Rectal smooth muscle tissue (tissue), 1 donor: ENCODE measurements at regions not wholly inside any gene's neighbourhood (a gene's known extent, or its start where the extent isn't known, plus 50 kb on each side); places are given as distances from the start of the nearest gene placed in this dataset.
"Not testable (repeated sequence)": the region's sequence is repeated elsewhere in the genome, so short reads cannot be mapped to it uniquely, and the experiment has no call there.

ENCODE experiments used
- H3K27ac ChIP-seq: one replicate; pipeline ENCODE4 v1.7.0; 2013; ENCODE audit warnings: low read depth, low read length, inconsistent platforms
- H3K27me3 ChIP-seq: one replicate; pipeline ENCODE4 v1.7.0; 2013; ENCODE audit warnings: low read length; ENCODE audit not compliant: control insufficient read depth, insufficient read depth
- H3K36me3 ChIP-seq: one replicate; pipeline ENCODE4 v1.7.0; 2013; ENCODE audit warnings: low read length; ENCODE audit not compliant: control insufficient read depth, insufficient read depth
- H3K4me1 ChIP-seq: one replicate; pipeline ENCODE4 v1.7.0; 2013; ENCODE audit warnings: low read length; ENCODE audit not compliant: control insufficient read depth, insufficient read depth
- H3K4me3 ChIP-seq: one replicate; pipeline ENCODE4 v1.7.0; 2013; ENCODE audit warnings: low read length
- H3K9ac ChIP-seq: one replicate; pipeline ENCODE4 v1.7.0; 2013; ENCODE audit warnings: low read length

GRCh38 chr3:147059500-147059899, 346.8 kb downstream of the ZIC4 start:
- H3K4me3 ChIP-seq, H3K27me3 ChIP-seq, H3K9ac ChIP-seq, H3K27ac ChIP-seq, H3K36me3 ChIP-seq, H3K4me1 ChIP-seq: not testable (repeated sequence)

- Histone ChIP-seq H3K36me3 (no peaks in the 10 kb centered on the region), H3K27ac (no peak overlapping the region)
Observed at GRCh38 chr3:147049821-147050220, 356.5 kb downstream of the ZIC4 start.

GRCh38 chr3:147049305-147049704, 357.0 kb downstream of the ZIC4 start:
- Histone ChIP-seq H3K9ac (no peak overlapping the region), H3K36me3 (no peaks in the 10 kb centered on the region), H3K4me3 (no peak overlapping the region), H3K4me1 (no peaks in the 10 kb centered on the region), H3K27ac (no peak overlapping the region), H3K27me3 (no peaks in the 10 kb centered on the region)

More at GRCh38 chr3:147049821-147050220, 356.5 kb downstream of the ZIC4 start:
- Histone ChIP-seq H3K27me3 (no peaks in the 10 kb centered on the region), H3K4me1 (no peaks in the 10 kb centered on the region), H3K4me3 (no peak overlapping the region), H3K9ac (no peak overlapping the region)

- no peak overlapping the region for H3K4me3 ChIP-seq
- no peaks in the 10 kb centered on the region for H3K4me1 ChIP-seq
- H3K9ac ChIP-seq: no peak overlapping the region
- no peak overlapping the region for H3K27ac ChIP-seq
- H3K36me3 ChIP-seq: no peaks in the 10 kb centered on the region
- no peaks in the 10 kb centered on the region for H3K27me3 ChIP-seq
Observed at GRCh38 chr3:147046916-147047315, 359.4 kb downstream of the ZIC4 start.

- H3K4me1 ChIP-seq: no peaks in the 10 kb centered on the region
- H3K4me3 ChIP-seq: no peak overlapping the region
- H3K27me3 ChIP-seq: no peaks in the 10 kb centered on the region
- H3K27ac ChIP-seq: no peak overlapping the region
- H3K36me3 ChIP-seq: no peaks in the 10 kb centered on the region
- H3K9ac ChIP-seq: no peak overlapping the region
Observed at GRCh38 chr3:147038481-147038880, 367.9 kb downstream of the ZIC4 start.

GRCh38 chr3:147034359-147034758, 372.0 kb downstream of the ZIC4 start:
- Histone ChIP-seq H3K4me1 (no peaks in the 10 kb centered on the region), H3K27me3 (no peaks in the 10 kb centered on the region), H3K36me3 (no peaks in the 10 kb centered on the region), H3K27ac (no peak overlapping the region), H3K9ac (no peak overlapping the region), H3K4me3 (no peak overlapping the region)

GRCh38 chr3:147030274-147030673, 376.1 kb downstream of the ZIC4 start:
- H3K27ac ChIP-seq: no peak overlapping the region
- H3K9ac ChIP-seq: no peak overlapping the region
- no peaks in the 10 kb centered on the region for H3K4me1 ChIP-seq
- no peak overlapping the region for H3K4me3 ChIP-seq
- no peaks in the 10 kb centered on the region for H3K36me3 ChIP-seq
- H3K27me3 ChIP-seq: no peaks in the 10 kb centered on the region

GRCh38 chr3:147015334-147015733, 391.0 kb downstream of the ZIC4 start:
- Histone ChIP-seq H3K27me3 (no peaks in the 10 kb centered on the region), H3K4me1 (no peaks in the 10 kb centered on the region), H3K4me3 (no peak overlapping the region), H3K27ac (no peak overlapping the region), H3K36me3 (no peaks in the 10 kb centered on the region), H3K9ac (no peak overlapping the region)

GRCh38 chr3:147008886-147009285, 397.5 kb downstream of the ZIC4 start:
- no peaks in the 10 kb centered on the region for H3K27me3 ChIP-seq

GRCh38 chr3:147008458-147008857, 397.9 kb downstream of the ZIC4 start:
- Histone ChIP-seq H3K27me3 (no peaks in the 10 kb centered on the region), H3K27ac (no peak overlapping the region), H3K9ac (no peak overlapping the region), H3K4me3 (no peak overlapping the region), H3K4me1 (no peaks in the 10 kb centered on the region), H3K36me3 (no peaks in the 10 kb centered on the region)

More at GRCh38 chr3:147008886-147009285, 397.5 kb downstream of the ZIC4 start:
- no peak overlapping the region for H3K4me3 ChIP-seq
- H3K4me1 ChIP-seq: no peaks in the 10 kb centered on the region
- no peak overlapping the region for H3K9ac ChIP-seq
- H3K36me3 ChIP-seq: no peaks in the 10 kb centered on the region
- no peak overlapping the region for H3K27ac ChIP-seq

- Histone ChIP-seq H3K4me3 (no peak overlapping the region), H3K27ac (no peak overlapping the region), H3K27me3 (no peaks in the 10 kb centered on the region), H3K9ac (no peak overlapping the region), H3K36me3 (no peaks in the 10 kb centered on the region), H3K4me1 (no peaks in the 10 kb centered on the region)
Observed at GRCh38 chr3:147007736-147008245, 398.6 kb downstream of the ZIC4 start.

GRCh38 chr3:147002721-147003120, 397.6 kb upstream of the PLSCR5 start:
- H3K27me3 ChIP-seq: no peaks in the 10 kb centered on the region
- H3K4me3 ChIP-seq: no peak overlapping the region
- H3K27ac ChIP-seq: no peak overlapping the region
- H3K36me3 ChIP-seq: no peaks in the 10 kb centered on the region
- H3K4me1 ChIP-seq: no peaks in the 10 kb centered on the region
- H3K9ac ChIP-seq: no peak overlapping the region

GRCh38 chr3:147000274-147000673, 395.1 kb upstream of the PLSCR5 start:
- no peak overlapping the region for H3K4me3 ChIP-seq
- H3K27ac ChIP-seq: no peak overlapping the region
- H3K4me1 ChIP-seq: no peaks in the 10 kb centered on the region
- H3K36me3 ChIP-seq: no peaks in the 10 kb centered on the region
- H3K9ac ChIP-seq: no peak overlapping the region
- no peaks in the 10 kb centered on the region for H3K27me3 ChIP-seq
